Gastrocnemius medialis (tissue), 4 donors: ENCODE measurements at regions not wholly inside any gene's neighbourhood (a gene's known extent, or its start where the extent isn't known, plus 50 kb on each side); places are given as distances from the start of the nearest gene placed in this dataset.

ENCODE experiments used
- ATAC-seq, 2 donors: fragments of 150-250 bp; one replicate each; pipeline ENCODE4 v1.9.1; 2016
- DNase-seq, 2 donors: peaks; one replicate each; pipeline ENCODE4 v3.0.0-alpha.2; 2019
- H3K27ac ChIP-seq, 4 donors: fragments of 200-600 bp; sonication (generic); 1 replicate in 1 of 4; 2 replicates in 3 of 4; pipeline ENCODE4 v1.5.1; 2016 to 2018; ENCODE audit warnings: mild to moderate bottlenecking in 2 of 4, moderate library complexity in 1 of 4
- H3K27me3 ChIP-seq, 3 donors: fragments of 200-600 bp; sonication (generic) in 2 of 3; 1 replicate in 1 of 3; 2 replicates in 2 of 3; pipeline versions ENCODE4 v1.5.1 to v1.6.0; 2016 to 2019; ENCODE audit warnings: mild to moderate bottlenecking in 1 of 3, moderate library complexity in 1 of 3
- H3K36me3 ChIP-seq, 2 donors: fragments of 200-600 bp; sonication (generic) in 1 of 2; one replicate each; pipeline ENCODE4 v1.5.1; 2017 to 2018
- H3K4me1 ChIP-seq, 2 donors: fragments of 200-600 bp; sonication (generic) in 1 of 2; one replicate each; pipeline ENCODE4 v1.5.1; 2016 to 2017; ENCODE audit warnings: mild to moderate bottlenecking in 2 of 2
- H3K4me3 ChIP-seq, 4 donors: fragments of 200-600 bp; sonication (generic) in 3 of 4; 1 replicate in 1 of 4; 2 replicates in 3 of 4; pipeline ENCODE4 v1.5.1; 2016 to 2019; ENCODE audit warnings: mild to moderate bottlenecking in 2 of 4
- H3K9me3 ChIP-seq, 3 donors: fragments of 200-600 bp; sonication (generic) in 2 of 3; 1 replicate in 1 of 3; 2 replicates in 2 of 3; pipeline ENCODE4 v1.5.1; 2016 to 2019
- CTCF ChIP-seq, 5 experiments: fragments of 450-650 bp in 3 of 5; fragments of 200-600 bp in 2 of 5; sonication (generic) in 2 of 5; IDR thresholded peaks in 4 of 5; conservative IDR thresholded peaks in 1 of 5; 1 replicate in 4 of 5; 2 replicates in 1 of 5; pipeline ENCODE4 v1.5.1; 2016 to 2019; ENCODE audit warnings: antibody characterized with exemption in 5 of 5, mild to moderate bottlenecking in 3 of 5, moderate library complexity in 3 of 5
- POLR2A ChIP-seq, 2 donors: fragments of 450-650 bp; IDR thresholded peaks; one replicate each; pipeline ENCODE4 v1.6.1; 2017; ENCODE audit warnings: antibody characterized with exemption in 2 of 2, mild to moderate bottlenecking in 2 of 2, moderate library complexity in 2 of 2
- in situ Hi-C, 4 donors: fragments of 200-750 bp; cut with MboI; loops; one replicate each; pipeline versions ENCODE4 v1.15.0 to v1.8.0; 2017; ENCODE audit warnings: low sequenced_read_pairs in 4 of 4
- intact Hi-C: fragments of 100-400 bp; cut with DNase I; formaldehyde crosslinking; loops from one replicate; pipeline ENCODE4 v1.15.1; 2023; ENCODE audit warnings: low total_unique reads

DNA sequence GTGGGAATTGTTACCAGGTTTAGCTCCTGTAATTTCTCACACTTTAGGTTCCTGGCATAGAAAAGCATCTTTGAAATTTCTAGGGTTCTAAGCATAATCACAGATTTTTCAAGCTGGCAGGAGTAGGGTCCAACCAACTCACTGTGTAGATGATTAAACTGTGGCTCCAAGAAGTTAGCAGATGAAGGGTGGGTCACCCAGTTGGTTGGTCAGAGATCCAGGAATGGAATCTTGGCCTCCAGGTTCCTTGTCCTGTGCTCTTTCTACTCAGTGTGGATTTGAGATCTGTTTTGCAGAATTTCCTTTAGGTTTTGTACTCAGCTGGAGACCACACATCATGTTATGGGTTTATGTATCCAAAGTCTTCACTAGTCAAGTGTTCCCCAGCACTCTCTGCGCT, 90.3 kb upstream of the MAML3 start:
- in situ Hi-C loops: loop anchor here in 2 of 4 donors (5.0 to 25.0 kb wide), 2 partner anchors 92 to 232 kb away; partner anchors contain the start of gene MAML3 (in 1 of the 2)
- Histone ChIP-seq H3K9me3 (no peaks in the 10 kb centered on the region), H3K4me1 (peaks cover 14 to 16% of the 10 kb centered on the region in 2 donors), H3K36me3 (no peaks in the 10 kb centered on the region), H3K27ac (no peak overlapping the region), H3K27me3 (no peaks in the 10 kb centered on the region), H3K4me3 (no peak overlapping the region)
- ATAC-seq (no peak), DNase-seq (no peak)
- intact Hi-C loops: no loop called here
- TF ChIP-seq POLR2A (IDR thresholded peaks at IDR 0.05) (no peak), CTCF (IDR thresholded peaks at IDR 0.05 in 4 of 5, conservative IDR thresholded peaks at IDR 0.05 in 1 of 5) (no peak)

DNA sequence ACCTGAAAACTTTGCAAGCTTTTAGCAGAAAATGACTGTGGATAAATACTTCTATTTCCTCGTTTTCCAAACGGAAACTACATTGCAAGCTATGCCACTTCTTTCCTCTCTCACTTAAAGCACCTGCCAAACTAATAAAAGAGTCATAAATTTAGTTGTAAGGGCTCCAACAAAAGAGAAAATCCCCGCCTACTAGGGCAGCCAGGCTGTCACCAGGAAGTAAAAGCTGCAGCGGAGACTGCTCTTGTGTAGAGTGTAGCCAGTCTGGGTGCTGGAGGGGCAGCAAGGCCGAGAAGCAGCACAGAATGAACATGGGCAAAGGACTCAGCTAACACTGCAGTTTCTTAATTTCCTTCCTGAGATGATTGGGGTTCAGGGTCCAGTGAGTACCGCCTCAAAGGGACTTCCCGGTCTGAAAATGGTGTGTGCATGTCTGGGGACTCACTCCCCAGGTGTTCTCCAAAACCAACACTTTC, 89.3 kb upstream of the MAML3 start:
- H3K36me3 ChIP-seq: no peaks in the 10 kb centered on the region
- H3K4me1 ChIP-seq: peaks cover 24 to 26% of the 10 kb centered on the region in 2 donors
- H3K27me3 ChIP-seq: no peaks in the 10 kb centered on the region
- no peak overlapping the region for H3K4me3 ChIP-seq
- DNase-seq (no peak), ATAC-seq (no peak)
- no peaks in the 10 kb centered on the region for H3K9me3 ChIP-seq
- intact Hi-C loops (no loop called here), in situ Hi-C loops (loop anchor here in 2 of 4 donors (5.0 to 25.0 kb wide), 2 partner anchors 91 to 231 kb away; partner anchors contain the start of gene MAML3 (in 1 of the 2))
- TF ChIP-seq POLR2A (IDR thresholded peaks at IDR 0.05) (no peak), CTCF (IDR thresholded peaks at IDR 0.05 in 4 of 5, conservative IDR thresholded peaks at IDR 0.05 in 1 of 5) (no peak)
- no peak overlapping the region for H3K27ac ChIP-seq

GRCh38 chr4:140242357-140243277, 88.6 kb upstream of the MAML3 start:
- no peak for DNase-seq
- ATAC-seq: no peak
- H3K27ac ChIP-seq: no peak overlapping the region
- H3K9me3 ChIP-seq: no peaks in the 10 kb centered on the region
- in situ Hi-C loops (loop anchor here in 2 of 4 donors (5.0 to 25.0 kb wide), 2 partner anchors 90 to 230 kb away; partner anchors contain the start of gene MAML3 (in 1 of the 2)), intact Hi-C loops (no loop called here)
- H3K4me1 ChIP-seq: peaks cover 31 to 33% of the 10 kb centered on the region in 2 donors
- no peaks in the 10 kb centered on the region for H3K27me3 ChIP-seq
- H3K4me3 ChIP-seq: no peak overlapping the region
- TF ChIP-seq POLR2A (IDR thresholded peaks at IDR 0.05): no peak
- no peak for TF ChIP-seq CTCF (IDR thresholded peaks at IDR 0.05 in 4 of 5, conservative IDR thresholded peaks at IDR 0.05 in 1 of 5)
- no peaks in the 10 kb centered on the region for H3K36me3 ChIP-seq

GRCh38 chr4:140240237-140240636, 86.3 kb upstream of the MAML3 start:
- peak; percentile 52 to 53 for ATAC-seq
- Histone ChIP-seq H3K9me3 (no peaks in the 10 kb centered on the region), H3K36me3 (no peaks in the 10 kb centered on the region), H3K27me3 (no peaks in the 10 kb centered on the region), H3K27ac (no peak overlapping the region), H3K4me3 (no peak overlapping the region), H3K4me1 (peaks cover 38 to 47% of the 10 kb centered on the region in 2 donors)
- intact Hi-C loops (no loop called here), in situ Hi-C loops (loop anchor here in 2 of 4 donors (5.0 to 25.0 kb wide), 2 partner anchors 88 to 228 kb away; partner anchors contain the start of gene MAML3 (in 1 of the 2))
- TF ChIP-seq POLR2A (IDR thresholded peaks at IDR 0.05) (no peak), CTCF (IDR thresholded peaks at IDR 0.05 in 4 of 5, conservative IDR thresholded peaks at IDR 0.05 in 1 of 5) (no peak)
- DNase-seq: peak in 1 of 2 donors; percentile 46
